Spinal cord (tissue), 9 donors: ENCODE measurements at regions not wholly inside any gene's neighbourhood (a gene's known extent, or its start where the extent isn't known, plus 50 kb on each side); places are given as distances from the start of the nearest gene placed in this dataset.
A peak's percentile ranks its signal among the peaks of the same experiment; 100 is the strongest.

Experiments
- DNase-seq, 6 donors: peaks; one replicate each; pipeline versions ENCODE4 v3.0.0 to v3.0.0-alpha.2; 2013 to 2015; ENCODE audit warnings: low spot score in 6 of 6, low read depth in 4 of 6
- H3K27ac ChIP-seq: one replicate; pipeline ENCODE4 v1.5.1; 2013; ENCODE audit warnings: low read depth, low read length, control low read depth
- H3K27me3 ChIP-seq: one replicate; pipeline ENCODE4 v1.6.1; 2013; ENCODE audit warnings: low read length; ENCODE audit not compliant: control insufficient read depth, insufficient read depth
- H3K36me3 ChIP-seq: one replicate; pipeline ENCODE4 v1.6.1; 2013; ENCODE audit warnings: low read length; ENCODE audit not compliant: control insufficient read depth, insufficient read depth
- H3K4me1 ChIP-seq: one replicate; pipeline ENCODE4 v1.6.1; 2013; ENCODE audit warnings: low read length; ENCODE audit not compliant: control insufficient read depth, insufficient read depth
- H3K4me3 ChIP-seq: one replicate; pipeline ENCODE4 v1.5.1; 2013; ENCODE audit warnings: low read depth, low read length, control low read depth
- H3K9me3 ChIP-seq: one replicate; pipeline ENCODE4 v1.6.1; 2013; ENCODE audit warnings: low read length; ENCODE audit not compliant: control insufficient read depth, insufficient read depth
- WGBS: methylation state at CpG from one replicate; pipeline ENCODE4 v1.1.5; 2013; ENCODE audit warnings: missing lambda C conversion rate; ENCODE audit not compliant: insufficient coverage; 5-methylcytosine and 5-hydroxymethylcytosine counted together
- donor health status: healthy.

DNA sequence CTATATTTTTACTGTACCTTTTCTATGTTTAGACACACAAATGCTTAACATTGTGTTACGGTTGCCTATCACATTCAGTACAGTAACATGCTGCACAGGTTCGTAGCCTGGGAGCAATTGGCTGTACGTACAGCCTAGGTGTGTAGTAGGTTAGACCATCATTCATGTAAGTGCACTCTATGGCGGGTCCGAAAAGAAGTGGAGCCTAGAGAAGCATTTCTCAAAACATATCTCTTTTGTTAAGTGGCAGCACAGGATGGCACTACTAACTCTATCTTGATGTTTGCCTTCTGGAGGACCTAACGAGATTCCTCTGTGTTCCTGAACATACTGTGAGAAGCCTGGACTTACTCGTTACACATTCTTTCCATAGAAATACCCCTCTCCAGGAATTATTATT lies 132.3 kb upstream of the ADPGK start:
- Histone ChIP-seq H3K27me3 (no peaks in the 10 kb centered on the region), H3K4me1 (no peaks in the 10 kb centered on the region), H3K9me3 (no peaks in the 10 kb centered on the region), H3K27ac (no peak overlapping the region), H3K36me3 (no peaks in the 10 kb centered on the region), H3K4me3 (no peak overlapping the region)
- WGBS, result 55% methylated on average over 2 of the region's 7 CpGs
- peak in 1 of 6 donors; percentile 17 for DNase-seq

DNA sequence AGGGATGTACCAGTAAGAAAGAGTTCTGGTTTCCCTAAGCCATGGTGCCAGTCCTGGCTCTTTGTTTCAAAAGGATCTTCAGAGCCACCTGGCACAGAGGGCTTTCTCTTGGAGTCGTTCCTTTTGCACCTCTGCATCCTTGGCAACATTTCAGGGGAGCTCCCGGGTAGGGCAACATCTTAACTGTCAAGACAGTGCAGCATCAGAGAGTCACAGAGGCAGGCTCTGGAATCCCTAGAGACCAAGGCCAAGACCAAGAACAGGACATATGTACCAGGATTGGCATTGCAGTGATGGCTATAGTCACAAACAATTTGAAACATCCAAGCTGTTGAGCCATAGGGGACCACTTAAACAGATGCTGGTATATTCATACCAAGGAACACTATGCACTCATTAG lies 129.4 kb upstream of the ADPGK start:
- H3K9me3 ChIP-seq, result no peaks in the 10 kb centered on the region
- peak in 1 of 6 donors; percentile 37 for DNase-seq
- H3K27me3 ChIP-seq, result no peaks in the 10 kb centered on the region
- no peak overlapping the region for H3K4me3 ChIP-seq
- H3K36me3 ChIP-seq, result no peaks in the 10 kb centered on the region
- no peak overlapping the region for H3K27ac ChIP-seq
- no peaks in the 10 kb centered on the region for H3K4me1 ChIP-seq
- WGBS, result 48% methylated on average over 2 of the region's 2 CpGs

DNA sequence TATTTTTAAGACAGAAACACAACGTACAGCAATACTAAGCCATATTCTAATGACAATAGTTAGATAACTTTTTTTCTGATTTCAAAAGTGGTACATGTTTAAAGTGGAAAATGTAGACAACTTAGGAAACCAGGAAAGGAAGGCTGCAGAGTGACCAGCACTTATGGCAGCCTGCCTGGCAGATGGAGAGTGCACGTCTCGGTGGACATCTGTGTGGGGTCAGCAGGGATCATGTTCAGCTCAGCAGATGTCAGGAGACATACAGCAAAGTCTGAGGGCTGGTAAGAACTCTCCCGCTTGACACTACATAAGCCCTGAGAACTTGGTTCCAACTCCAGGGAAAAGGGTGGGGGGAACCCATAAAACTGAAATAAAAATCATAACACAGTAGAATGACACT lies 128.6 kb upstream of the ADPGK start:
- Histone ChIP-seq H3K27me3 (no peaks in the 10 kb centered on the region), H3K4me1 (peaks cover 5% of the 10 kb centered on the region), H3K9me3 (no peaks in the 10 kb centered on the region), H3K36me3 (no peaks in the 10 kb centered on the region), H3K27ac (no peak overlapping the region), H3K4me3 (no peak overlapping the region)
- DNase-seq, result no peak
- WGBS, result 52% methylated on average over 3 of the region's 4 CpGs

DNA sequence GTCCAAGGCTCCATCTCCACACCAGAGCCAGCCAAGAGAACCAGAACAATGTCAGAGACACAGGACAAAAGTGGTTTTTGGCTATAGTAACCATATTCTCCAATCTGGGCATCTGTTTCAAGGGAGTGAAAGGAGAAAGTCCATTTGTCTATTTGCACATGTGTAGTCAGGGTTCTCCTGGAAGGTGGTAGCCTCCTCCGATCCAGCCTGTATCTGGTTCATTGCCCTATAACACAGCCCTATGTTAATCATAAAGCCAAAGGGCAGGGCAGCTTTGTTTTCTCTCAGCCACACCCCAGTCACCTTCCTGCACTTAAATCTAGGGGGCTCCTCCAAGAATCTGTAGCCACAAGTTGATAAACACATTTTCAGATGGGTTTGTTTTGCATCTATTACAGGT lies 128.1 kb upstream of the ADPGK start:
- H3K9me3 ChIP-seq, result no peaks in the 10 kb centered on the region
- H3K27ac ChIP-seq, result no peak overlapping the region
- H3K36me3 ChIP-seq, result no peaks in the 10 kb centered on the region
- H3K4me1 ChIP-seq, result peaks cover 7% of the 10 kb centered on the region
- DNase-seq, result no peak
- no peaks in the 10 kb centered on the region for H3K27me3 ChIP-seq
- no peak overlapping the region for H3K4me3 ChIP-seq
- WGBS, result no CpG with 5 or more reads among the region's 1 CpG

DNA sequence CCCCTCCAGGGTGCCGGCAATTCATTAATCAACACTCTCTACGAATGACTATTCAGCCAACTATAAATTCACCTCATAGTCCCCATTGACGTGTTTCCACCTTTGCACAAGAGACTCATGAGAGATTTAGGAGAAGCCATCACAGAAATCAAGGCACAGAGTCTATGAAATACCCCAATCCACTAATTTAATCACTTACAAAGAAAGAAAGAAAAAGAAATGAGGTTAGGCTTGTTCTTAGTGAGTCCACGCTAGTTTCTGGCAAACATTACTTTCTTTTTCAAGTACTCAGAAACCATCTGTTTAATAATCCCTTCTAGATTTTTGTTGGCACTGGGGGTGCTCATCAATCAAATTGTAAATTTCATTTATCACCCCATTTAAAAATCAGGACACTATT lies 125.2 kb upstream of the ADPGK start:
- no peak overlapping the region for H3K4me3 ChIP-seq
- H3K4me1 ChIP-seq, result peaks cover 10% of the 10 kb centered on the region
- 77% methylated on average over 2 of the region's 4 CpGs for WGBS
- no peaks in the 10 kb centered on the region for H3K36me3 ChIP-seq
- H3K27ac ChIP-seq, result no peak overlapping the region
- H3K9me3 ChIP-seq, result no peaks in the 10 kb centered on the region
- DNase-seq, result no peak
- H3K27me3 ChIP-seq, result no peaks in the 10 kb centered on the region

DNA sequence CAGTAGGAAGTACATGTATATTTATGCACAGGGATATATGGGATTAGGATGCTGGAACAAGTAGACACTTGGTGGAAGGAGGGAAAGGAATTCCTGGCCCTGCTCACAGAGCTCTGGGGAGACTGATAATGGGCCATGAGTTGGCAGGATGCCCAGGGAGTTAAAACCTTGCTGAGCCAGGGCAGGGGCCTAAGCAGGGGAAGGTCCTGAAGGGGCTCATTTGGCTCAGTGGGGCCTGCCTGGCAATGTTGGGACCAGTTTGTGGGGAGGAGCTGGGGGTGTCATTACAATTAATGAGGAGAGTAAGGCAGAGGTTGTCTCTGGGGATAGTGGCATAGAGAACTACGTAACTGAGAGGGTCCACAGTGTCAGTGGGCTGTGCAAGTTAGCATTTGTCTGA lies 124.2 kb upstream of the ADPGK start:
- Histone ChIP-seq H3K4me3 (no peak overlapping the region), H3K9me3 (no peaks in the 10 kb centered on the region), H3K27ac (no peak overlapping the region), H3K36me3 (no peaks in the 10 kb centered on the region), H3K27me3 (no peaks in the 10 kb centered on the region), H3K4me1 (peaks cover 14% of the 10 kb centered on the region)
- DNase-seq, result peak; percentile 28 to 88 (median 57)
- 20% methylated on average over 1 of the region's 1 CpG for WGBS

DNA sequence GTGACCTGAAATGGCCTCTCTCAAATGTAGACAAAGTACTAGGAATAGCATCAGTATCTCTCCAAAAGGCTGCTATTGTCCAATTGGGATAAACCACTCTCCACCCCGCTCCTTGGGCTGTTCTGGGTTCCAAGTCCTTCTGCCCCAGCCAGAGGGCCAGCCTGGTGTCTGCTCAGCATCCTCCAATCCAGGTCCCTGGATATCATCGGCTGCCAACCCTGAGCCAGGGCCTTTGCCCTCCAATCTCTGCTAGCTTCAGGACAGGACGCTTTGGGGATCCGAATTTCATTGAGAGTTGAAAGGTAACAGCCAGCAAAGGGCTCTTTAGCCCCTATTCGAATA lies 119.3 kb upstream of the ADPGK start:
- H3K27ac ChIP-seq, result no peak overlapping the region
- H3K27me3 ChIP-seq, result no peaks in the 10 kb centered on the region
- H3K4me3 ChIP-seq, result no peak overlapping the region
- peaks cover 20% of the 10 kb centered on the region for H3K4me1 ChIP-seq
- no peaks in the 10 kb centered on the region for H3K9me3 ChIP-seq
- no peaks in the 10 kb centered on the region for H3K36me3 ChIP-seq
- WGBS, result 77% methylated on average over 4 of the region's 5 CpGs
- DNase-seq, result no peak

DNA sequence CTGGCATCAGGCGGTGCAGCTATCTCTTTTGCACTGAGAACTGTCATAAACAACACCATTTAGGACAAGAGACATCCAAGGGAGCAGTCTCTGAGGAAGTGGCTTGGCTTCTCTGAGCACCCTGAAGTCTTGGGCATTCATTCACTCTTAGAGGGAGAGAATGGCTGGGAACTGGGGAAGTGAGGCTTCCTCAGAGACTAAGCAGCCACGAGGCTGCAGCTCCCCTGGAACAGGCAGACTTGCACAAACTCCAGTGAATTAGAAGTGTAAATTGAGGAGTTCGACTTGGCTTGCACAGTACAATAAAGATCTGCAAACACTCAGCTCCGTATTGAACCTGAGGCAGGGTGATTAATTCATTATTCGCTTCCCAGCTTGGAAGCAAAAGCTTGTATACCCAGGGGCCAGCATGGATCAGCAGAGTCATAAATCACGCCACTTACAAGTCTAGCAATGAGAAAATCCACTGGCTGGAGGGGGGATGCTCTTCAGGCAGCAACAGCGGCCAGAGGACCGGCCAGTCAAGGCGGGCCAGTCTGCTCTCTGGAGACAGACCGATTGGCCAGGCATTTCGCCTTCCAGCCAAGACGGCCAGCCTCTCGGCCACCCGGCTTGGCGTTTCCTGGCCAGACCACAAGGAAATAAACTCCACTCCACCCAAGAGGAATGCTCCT lies 118.8 kb upstream of the ADPGK start:
- no peak overlapping the region for H3K27ac ChIP-seq
- H3K27me3 ChIP-seq, result no peaks in the 10 kb centered on the region
- WGBS, result 9% methylated on average over 15 of the region's 15 CpGs
- H3K4me1 ChIP-seq, result peaks cover 17% of the 10 kb centered on the region
- DNase-seq, result peak; percentile 33 to 90 (median 54)
- no peaks in the 10 kb centered on the region for H3K9me3 ChIP-seq
- H3K36me3 ChIP-seq, result no peaks in the 10 kb centered on the region
- no peak overlapping the region for H3K4me3 ChIP-seq

DNA sequence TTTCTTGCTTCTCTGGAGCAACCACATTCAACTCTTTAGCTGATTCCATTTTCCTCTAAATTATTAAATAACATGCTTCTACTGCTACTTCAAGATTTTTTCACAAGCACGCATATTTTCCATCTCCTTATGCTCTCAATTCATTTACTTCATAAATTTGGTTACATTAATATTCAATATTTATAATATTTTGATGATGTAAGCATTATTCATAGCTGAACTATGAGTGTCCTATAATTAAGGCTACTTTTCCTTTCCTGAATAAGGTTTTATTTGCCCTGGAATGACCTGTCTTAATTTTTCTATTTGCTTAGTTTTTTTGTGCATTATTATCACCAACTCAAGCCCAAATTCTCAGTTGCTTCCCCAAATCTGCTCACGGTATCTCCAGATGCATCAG lies 109.4 kb upstream of the ADPGK start:
- H3K36me3 ChIP-seq, result no peaks in the 10 kb centered on the region
- no peaks in the 10 kb centered on the region for H3K27me3 ChIP-seq
- H3K4me3 ChIP-seq, result no peak overlapping the region
- 100% methylated on average over 1 of the region's 2 CpGs for WGBS
- H3K27ac ChIP-seq, result no peak overlapping the region
- peaks cover 4% of the 10 kb centered on the region for H3K9me3 ChIP-seq
- no peaks in the 10 kb centered on the region for H3K4me1 ChIP-seq
- DNase-seq, result no peak

DNA sequence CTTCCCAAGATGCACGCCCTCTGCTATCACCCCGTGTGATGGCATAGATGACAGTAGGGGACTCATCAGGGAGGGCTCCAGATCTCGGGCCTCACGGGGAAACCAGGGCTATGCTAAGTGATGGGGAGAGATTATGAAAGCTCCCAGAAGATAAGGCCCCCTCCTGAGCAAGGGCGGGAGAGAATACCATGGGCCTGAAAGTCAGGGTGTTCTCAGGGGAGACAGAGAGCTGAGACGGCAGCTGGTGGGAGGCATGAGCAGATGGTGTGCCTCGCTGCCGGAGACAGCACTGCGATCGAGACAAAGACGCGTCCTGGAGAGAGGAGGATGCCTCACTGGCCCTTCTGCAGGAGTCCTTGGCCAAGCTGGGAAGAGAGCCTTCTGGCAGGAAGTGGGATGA lies 106.5 kb upstream of the ADPGK start:
- DNase-seq, result peak in 2 of 6 donors; percentile 5 to 76
- 69% methylated on average over 11 of the region's 12 CpGs for WGBS
- Histone ChIP-seq H3K27me3 (no peaks in the 10 kb centered on the region), H3K4me1 (no peaks in the 10 kb centered on the region), H3K27ac (no peak overlapping the region), H3K36me3 (no peaks in the 10 kb centered on the region), H3K9me3 (peaks cover 4% of the 10 kb centered on the region), H3K4me3 (no peak overlapping the region)
